MM.1S (cell line): ENCODE measurements at regions not wholly inside any gene's neighbourhood (a gene's known extent, or its start where the extent isn't known, plus 50 kb on each side); places are given as distances from the start of the nearest gene placed in this dataset.

ENCODE experiments used
- CTCF ChIP-seq: fragments of 300-600 bp; sonication (generic); IDR thresholded peaks from 2 replicates; pipeline ENCODE4 v1.5.1; 2016; ENCODE audit warnings: antibody characterized with exemption, low read length, mixed read lengths
- EZH2 ChIP-seq: fragments of 300-600 bp; sonication (generic); optimal IDR thresholded peaks from 2 replicates; pipeline ENCODE3; 2017; ENCODE audit warnings: low read depth, mild to moderate bottlenecking, antibody characterized with exemption, low read length, mixed read lengths
- EZH2phosphoT487 ChIP-seq: fragments of 300-600 bp; sonication (generic); IDR thresholded peaks from 2 replicates; pipeline ENCODE4 v1.6.1; 2018; ENCODE audit warnings: antibody characterized with exemption, low read length

GRCh38 chr4:129903861-129904260 lies 807.9 kb downstream of the C4orf33 start:
- TF ChIP-seq CTCF (no peak), EZH2 (no peak), EZH2phosphoT487 (no peak)
